DND-41 (cell line): ENCODE measurements at regions not wholly inside any gene's neighbourhood (a gene's known extent, or its start where the extent isn't known, plus 50 kb on each side); places are given as distances from the start of the nearest gene placed in this dataset.

ENCODE experiments used
- EZH2 ChIP-seq: IDR thresholded peaks from 3 replicates; pipeline ENCODE4 v1.6.1; 2012; ENCODE audit warnings: borderline replicate concordance, low read depth, mild to moderate bottlenecking, moderate library complexity, low read length, inconsistent platforms; ENCODE audit not compliant: severe bottlenecking
- TF ChIP-seq, protein P1 (sequence below): IDR thresholded peaks from 2 replicates; pipeline ENCODE4 v1.5.1; 2012; ENCODE audit warnings: borderline replicate concordance, low read length, moderate library complexity, mild to moderate bottlenecking; ENCODE audit not compliant: poor library complexity, severe bottlenecking; ENCODE audit errors: extremely low read depth

DNA sequence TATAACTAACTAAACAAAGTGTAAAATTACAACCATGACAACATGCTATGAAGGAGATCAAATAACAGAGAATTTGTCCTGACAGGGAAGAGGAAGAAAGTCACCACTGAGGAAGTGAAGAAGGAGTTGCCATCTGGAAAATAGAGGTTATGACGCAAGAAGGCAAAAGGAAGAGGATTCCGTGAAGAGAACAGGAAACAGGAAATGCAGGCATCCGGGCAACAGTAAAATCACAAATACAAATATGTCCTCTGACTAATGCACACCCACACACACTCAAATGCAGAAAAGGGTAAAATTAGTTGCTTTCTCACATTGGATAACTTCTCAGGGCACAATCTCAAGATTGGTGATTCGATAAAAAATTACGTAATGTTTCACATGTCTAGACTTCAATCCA is 278.4 kb downstream of the TMX3 start:
- TF ChIP-seq, protein P1, sequence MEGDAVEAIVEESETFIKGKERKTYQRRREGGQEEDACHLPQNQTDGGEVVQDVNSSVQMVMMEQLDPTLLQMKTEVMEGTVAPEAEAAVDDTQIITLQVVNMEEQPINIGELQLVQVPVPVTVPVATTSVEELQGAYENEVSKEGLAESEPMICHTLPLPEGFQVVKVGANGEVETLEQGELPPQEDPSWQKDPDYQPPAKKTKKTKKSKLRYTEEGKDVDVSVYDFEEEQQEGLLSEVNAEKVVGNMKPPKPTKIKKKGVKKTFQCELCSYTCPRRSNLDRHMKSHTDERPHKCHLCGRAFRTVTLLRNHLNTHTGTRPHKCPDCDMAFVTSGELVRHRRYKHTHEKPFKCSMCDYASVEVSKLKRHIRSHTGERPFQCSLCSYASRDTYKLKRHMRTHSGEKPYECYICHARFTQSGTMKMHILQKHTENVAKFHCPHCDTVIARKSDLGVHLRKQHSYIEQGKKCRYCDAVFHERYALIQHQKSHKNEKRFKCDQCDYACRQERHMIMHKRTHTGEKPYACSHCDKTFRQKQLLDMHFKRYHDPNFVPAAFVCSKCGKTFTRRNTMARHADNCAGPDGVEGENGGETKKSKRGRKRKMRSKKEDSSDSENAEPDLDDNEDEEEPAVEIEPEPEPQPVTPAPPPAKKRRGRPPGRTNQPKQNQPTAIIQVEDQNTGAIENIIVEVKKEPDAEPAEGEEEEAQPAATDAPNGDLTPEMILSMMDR: no peak
- no peak for TF ChIP-seq EZH2
